H9 (cell line): ENCODE measurements at regions not wholly inside any gene's neighbourhood (a gene's known extent, or its start where the extent isn't known, plus 50 kb on each side); places are given as distances from the start of the nearest gene placed in this dataset.

ENCODE experiments used
- DNase-seq: peaks from one replicate; pipeline ENCODE4 v3.0.0-alpha.2; 2017
- H2AFZ ChIP-seq: one replicate; pipeline ENCODE4 v1.6.1; 2013; ENCODE audit warnings: mild to moderate bottlenecking, low read length, control low read depth, moderate library complexity
- H2AK5ac ChIP-seq: 2 replicates; pipeline ENCODE4 v1.6.1; 2013; ENCODE audit warnings: low read length, control low read depth, mixed read lengths; ENCODE audit not compliant: insufficient read length
- H2BK120ac ChIP-seq: one replicate; pipeline ENCODE4 v1.6.1; 2013; ENCODE audit warnings: low read depth, mild to moderate bottlenecking, low read length, control low read depth, inconsistent platforms; ENCODE audit not compliant: poor library complexity, severe bottlenecking
- H2BK12ac ChIP-seq: 2 replicates; pipeline ENCODE4 v1.6.1; 2013; ENCODE audit warnings: low read length, control low read depth, mixed read lengths, low read depth; ENCODE audit not compliant: insufficient read length
- H2BK15ac ChIP-seq: 2 replicates; pipeline ENCODE4 v1.6.1; 2013; ENCODE audit warnings: low read depth, low read length, control low read depth
- H2BK20ac ChIP-seq: one replicate; pipeline ENCODE4 v1.6.1; 2013; ENCODE audit warnings: low read depth, mild to moderate bottlenecking, low read length, control low read depth, inconsistent platforms; ENCODE audit not compliant: poor library complexity, severe bottlenecking
- H2BK5ac ChIP-seq: 2 replicates; pipeline ENCODE4 v1.6.1; 2013; ENCODE audit warnings: low read length, control low read depth, mixed read lengths; ENCODE audit not compliant: insufficient read length
- H3K14ac ChIP-seq: 2 replicates; pipeline ENCODE4 v1.6.1; 2013; ENCODE audit warnings: low read length, control low read depth; ENCODE audit not compliant: insufficient read depth
- H3K18ac ChIP-seq: 2 replicates; pipeline ENCODE4 v1.6.1; 2013; ENCODE audit warnings: low read depth, mild to moderate bottlenecking, mixed read lengths, low read length, control low read depth; ENCODE audit not compliant: insufficient read length
- H3K23ac ChIP-seq: 2 replicates; pipeline ENCODE4 v1.6.1; 2013; ENCODE audit warnings: low read length, control low read depth, mixed read lengths, low read depth; ENCODE audit not compliant: insufficient read length
- H3K23me2 ChIP-seq: 2 replicates; pipeline ENCODE4 v1.6.1; 2013; ENCODE audit warnings: low read depth, mild to moderate bottlenecking, mixed read lengths, low read length, control low read depth; ENCODE audit not compliant: insufficient read length, poor library complexity, severe bottlenecking
- H3K27ac ChIP-seq: 2 replicates; pipeline ENCODE4 v1.5.1; 2013; ENCODE audit warnings: low read length, control low read depth, mixed read lengths, low read depth; ENCODE audit not compliant: insufficient read length
- H3K27me3 ChIP-seq: 2 replicates; pipeline ENCODE4 v1.6.1; 2013; ENCODE audit warnings: low read length, control low read depth, inconsistent platforms; ENCODE audit not compliant: insufficient read depth
- H3K4ac ChIP-seq: 2 replicates; pipeline ENCODE4 v1.6.1; 2013; ENCODE audit warnings: low read depth, mild to moderate bottlenecking, control low read depth, inconsistent platforms, low read length, moderate library complexity
- H3K4me1 ChIP-seq: 2 replicates; pipeline ENCODE4 v1.6.1; 2013; ENCODE audit warnings: low read length, control low read depth, inconsistent platforms; ENCODE audit not compliant: insufficient read depth
- H3K4me2 ChIP-seq: 2 replicates; pipeline ENCODE4 v1.6.1; 2013; ENCODE audit warnings: low read length, control low read depth, mixed read lengths; ENCODE audit not compliant: insufficient read length, insufficient read depth
- H3K56ac ChIP-seq: 2 replicates; pipeline ENCODE4 v1.6.1; 2013; ENCODE audit warnings: low read depth, mild to moderate bottlenecking, mixed read lengths, low read length, control low read depth; ENCODE audit not compliant: insufficient read length
- H3K79me1 ChIP-seq: 2 replicates; pipeline ENCODE4 v1.6.1; 2013; ENCODE audit warnings: low read depth, mild to moderate bottlenecking, moderate library complexity, low read length, control low read depth, inconsistent platforms; ENCODE audit not compliant: insufficient read depth, poor library complexity, severe bottlenecking
- H3K79me2 ChIP-seq: 2 replicates; pipeline ENCODE4 v1.6.1; 2013; ENCODE audit warnings: low read length, control low read depth, inconsistent platforms; ENCODE audit not compliant: insufficient read depth
- H3K9ac ChIP-seq: 2 replicates; pipeline ENCODE4 v1.6.1; 2013; ENCODE audit warnings: low read length, control low read depth, mixed read lengths; ENCODE audit not compliant: insufficient read length; ENCODE audit errors: extremely low read depth
- H3K9me3 ChIP-seq: one replicate; pipeline ENCODE4 v1.6.1; 2013; ENCODE audit warnings: low read depth, low read length, inconsistent platforms; ENCODE audit not compliant: control insufficient read depth
- H3T11ph ChIP-seq: one replicate; pipeline ENCODE4 v1.6.1; 2013; ENCODE audit warnings: mild to moderate bottlenecking, low read length, control low read depth, inconsistent platforms
- H4K20me1 ChIP-seq: one replicate; pipeline ENCODE4 v1.6.1; 2013; ENCODE audit not compliant: control insufficient read depth, insufficient read length, insufficient read depth
- H4K5ac ChIP-seq: 2 replicates; pipeline ENCODE4 v1.6.1; 2013; ENCODE audit warnings: low read depth, mild to moderate bottlenecking, mixed read lengths, low read length, control low read depth; ENCODE audit not compliant: insufficient read length
- H4K8ac ChIP-seq: replicated peaks from 2 replicates; pipeline ENCODE4 v1.6.1; 2013; ENCODE audit warnings: low read length, control low read depth, mixed read lengths, low read depth; ENCODE audit not compliant: insufficient read length
- H4K91ac ChIP-seq: 2 replicates; pipeline ENCODE4 v1.6.1; 2013; ENCODE audit warnings: low read depth, mild to moderate bottlenecking, moderate library complexity, mixed read lengths, low read length, control low read depth; ENCODE audit not compliant: insufficient read length
- H3K27ac Mint-ChIP-seq, 3 experiments: 2 replicates in 2 of 3; 3 replicates in 1 of 3; pipeline ENCODE4 v1.8.0; 2020 to 2021; ENCODE audit warnings: mixed read lengths in 3 of 3, mild to moderate bottlenecking in 1 of 3, moderate library complexity in 1 of 3
- H3K27me3 Mint-ChIP-seq: 2 replicates; pipeline ENCODE4 v1.8.0; 2021; ENCODE audit warnings: low read depth, mild to moderate bottlenecking, moderate library complexity, mixed read lengths
- H3K36me3 Mint-ChIP-seq, 3 experiments: 2 replicates in 2 of 3; 3 replicates in 1 of 3; pipeline ENCODE4 v1.8.0; 2020 to 2021; ENCODE audit warnings: low read depth in 3 of 3, mixed read lengths in 3 of 3; ENCODE audit not compliant: insufficient read depth in 1 of 3
- H3K4me1 Mint-ChIP-seq, 2 experiments: 2 replicates each; pipeline ENCODE4 v1.8.0; 2020; ENCODE audit warnings: mixed read lengths in 2 of 2
- H3K4me3 Mint-ChIP-seq, 2 experiments: 2 replicates in 1 of 2; 3 replicates in 1 of 2; pipeline ENCODE4 v1.8.0; 2020 to 2021; ENCODE audit warnings: mild to moderate bottlenecking in 2 of 2, mixed read lengths in 2 of 2, moderate library complexity in 1 of 2
- H3K9me3 Mint-ChIP-seq, 2 experiments: 2 replicates in 1 of 2; 3 replicates in 1 of 2; pipeline ENCODE4 v1.8.0; 2020; ENCODE audit warnings: mild to moderate bottlenecking in 2 of 2, mixed read lengths in 2 of 2, moderate library complexity in 1 of 2
- whole genome bisulfite sequencing: extraction: QIAGEN DNeasy Blood & Tissue Kit; methylation state at CpG from one replicate; pipeline ENCODE4 v1.1.7; 2013; ENCODE audit warnings: missing lambda C conversion rate, low lambda C conversion rate, mixed read lengths; ENCODE audit not compliant: insufficient read length; ENCODE audit errors: extremely low coverage; 5-methylcytosine and 5-hydroxymethylcytosine counted together
- TF ChIP-seq, protein P1 (sequence below): fragments of 200-600 bp; sonication (generic); conservative IDR thresholded peaks from 3 replicates; pipeline ENCODE4 v1.8.0; 2021; ENCODE audit warnings: antibody characterized with exemption, mild to moderate bottlenecking

DNA sequence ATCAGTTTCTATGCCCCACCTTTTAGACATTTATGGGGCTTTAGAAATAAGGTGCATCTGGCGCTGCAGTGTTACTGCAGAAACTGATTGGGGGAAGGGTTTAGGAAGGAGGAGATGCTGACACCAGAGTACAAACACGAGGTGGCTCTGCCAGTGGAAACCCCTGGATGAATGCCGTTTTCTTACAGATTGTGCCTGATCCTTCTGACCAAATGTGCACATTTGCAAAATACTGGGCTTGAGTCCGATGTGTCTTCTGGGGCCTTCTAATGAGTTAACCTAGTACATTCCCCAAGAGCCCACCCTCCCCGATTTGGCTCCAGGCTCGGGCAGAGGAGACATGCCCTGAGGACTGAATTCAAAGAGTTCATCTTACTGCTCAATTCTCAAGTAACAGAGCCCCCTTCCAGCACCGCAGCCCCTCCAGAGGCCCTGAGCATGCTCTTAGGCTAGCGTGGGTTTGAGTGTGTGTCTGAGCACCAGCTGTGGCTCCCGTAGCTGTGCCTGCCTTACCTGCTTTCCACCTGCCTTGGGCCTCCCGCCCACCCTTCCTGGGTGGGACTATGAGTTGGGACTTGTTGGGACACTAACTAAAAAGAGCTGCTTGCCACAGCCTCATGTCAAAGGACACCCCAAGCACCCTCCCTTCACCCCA, 116.7 kb upstream of the COPS8 start:
- H3K4ac ChIP-seq, result no peak overlapping the region
- no peak overlapping the region for H3K23ac ChIP-seq
- H3K56ac ChIP-seq, result no peak overlapping the region
- H3K79me1 ChIP-seq, result no peaks in the 10 kb centered on the region
- Mint-ChIP-seq H3K36me3 (no peaks in the 10 kb centered on the region), H3K4me1 (peaks cover 56 to 62% of the 10 kb centered on the region in 2 experiments), H3K27me3 (peaks cover 4% of the 10 kb centered on the region), H3K9me3 (no peaks in the 10 kb centered on the region), H3K4me3 (no peak overlapping the region), H3K27ac (no peak overlapping the region)
- no peak overlapping the region for H3K4me2 ChIP-seq
- WGBS, result no CpG with 5 or more reads among the region's 10 CpGs
- H4K91ac ChIP-seq, result no peak overlapping the region
- no peak overlapping the region for H4K5ac ChIP-seq
- no peak overlapping the region for H3K27ac ChIP-seq
- no peak overlapping the region for H3K18ac ChIP-seq
- no peak overlapping the region for H3K14ac ChIP-seq
- H4K20me1 ChIP-seq, result no peaks in the 10 kb centered on the region
- H2BK120ac ChIP-seq, result no peak overlapping the region
- H2BK20ac ChIP-seq, result no peak overlapping the region
- H3K79me2 ChIP-seq, result no peaks in the 10 kb centered on the region
- H3K4me1 ChIP-seq, result peaks cover 6% of the 10 kb centered on the region; the same call in 1 of the 2 replicates
- TF ChIP-seq, protein P1, sequence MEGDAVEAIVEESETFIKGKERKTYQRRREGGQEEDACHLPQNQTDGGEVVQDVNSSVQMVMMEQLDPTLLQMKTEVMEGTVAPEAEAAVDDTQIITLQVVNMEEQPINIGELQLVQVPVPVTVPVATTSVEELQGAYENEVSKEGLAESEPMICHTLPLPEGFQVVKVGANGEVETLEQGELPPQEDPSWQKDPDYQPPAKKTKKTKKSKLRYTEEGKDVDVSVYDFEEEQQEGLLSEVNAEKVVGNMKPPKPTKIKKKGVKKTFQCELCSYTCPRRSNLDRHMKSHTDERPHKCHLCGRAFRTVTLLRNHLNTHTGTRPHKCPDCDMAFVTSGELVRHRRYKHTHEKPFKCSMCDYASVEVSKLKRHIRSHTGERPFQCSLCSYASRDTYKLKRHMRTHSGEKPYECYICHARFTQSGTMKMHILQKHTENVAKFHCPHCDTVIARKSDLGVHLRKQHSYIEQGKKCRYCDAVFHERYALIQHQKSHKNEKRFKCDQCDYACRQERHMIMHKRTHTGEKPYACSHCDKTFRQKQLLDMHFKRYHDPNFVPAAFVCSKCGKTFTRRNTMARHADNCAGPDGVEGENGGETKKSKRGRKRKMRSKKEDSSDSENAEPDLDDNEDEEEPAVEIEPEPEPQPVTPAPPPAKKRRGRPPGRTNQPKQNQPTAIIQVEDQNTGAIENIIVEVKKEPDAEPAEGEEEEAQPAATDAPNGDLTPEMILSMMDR, result no peak
- no peak overlapping the region for H3T11ph ChIP-seq
- H3K9ac ChIP-seq, result no peak overlapping the region
- H2BK15ac ChIP-seq, result no peak overlapping the region
- H3K27me3 ChIP-seq, result no peaks in the 10 kb centered on the region
- H2AFZ ChIP-seq, result no peak overlapping the region
- no peak for DNase-seq
- no peak overlapping the region for H4K8ac ChIP-seq
- H2AK5ac ChIP-seq, result no peak overlapping the region
- H3K9me3 ChIP-seq, result no peaks in the 10 kb centered on the region
- no peaks in the 10 kb centered on the region for H3K23me2 ChIP-seq
- no peak overlapping the region for H2BK5ac ChIP-seq
- H2BK12ac ChIP-seq, result no peak overlapping the region
